ENCODE measurements at regions not wholly inside any gene's neighbourhood (a gene's known extent, or its start where the extent isn't known, plus 50 kb on each side); places are given as distances from the start of the nearest gene placed in this dataset.

GRCh38 chr2:225788571-225789094 lies 389.1 kb downstream of the NYAP2 start:
- Histone ChIP-seq H3K4me3 (ENCODE audit: low read length) (no peak overlapping the region), H3K36me3 (ENCODE audit: control insufficient read depth, insufficient read depth, low read length, severe bottlenecking) (no peaks in the 10 kb centered on the region), H3K27me3 (replicated peaks; ENCODE audit: control insufficient read depth, insufficient read depth, low read length) (no peaks in the 10 kb centered on the region), H3K9ac (ENCODE audit: low read length) (no peak overlapping the region), H3K4me1 (ENCODE audit: control insufficient read depth, insufficient read depth, low read length) (no peaks in the 10 kb centered on the region), H3K9me3 (ENCODE audit: control insufficient read depth, low read length) (no peaks in the 10 kb centered on the region)
- DNase-seq (ENCODE audit: low read depth), result no peak

- Histone ChIP-seq H3K4me3 (ENCODE audit: low read length) (no peak overlapping the region), H3K9ac (ENCODE audit: low read length) (no peak overlapping the region), H3K9me3 (ENCODE audit: control insufficient read depth, low read length) (no peaks in the 10 kb centered on the region), H3K36me3 (ENCODE audit: control insufficient read depth, insufficient read depth, low read length, severe bottlenecking) (no peaks in the 10 kb centered on the region), H3K27me3 (replicated peaks; ENCODE audit: control insufficient read depth, insufficient read depth, low read length) (no peaks in the 10 kb centered on the region), H3K4me1 (ENCODE audit: control insufficient read depth, insufficient read depth, low read length) (no peaks in the 10 kb centered on the region)
- no peak for DNase-seq (ENCODE audit: low read depth)
Observed at GRCh38 chr2:225787497-225787896, 388.0 kb downstream of the NYAP2 start.

- Histone ChIP-seq H3K36me3 (ENCODE audit: control insufficient read depth, insufficient read depth, low read length, severe bottlenecking) (no peaks in the 10 kb centered on the region), H3K9ac (ENCODE audit: low read length) (no peak overlapping the region), H3K4me3 (ENCODE audit: low read length) (no peak overlapping the region), H3K27me3 (replicated peaks; ENCODE audit: control insufficient read depth, insufficient read depth, low read length) (no peaks in the 10 kb centered on the region), H3K4me1 (ENCODE audit: control insufficient read depth, insufficient read depth, low read length) (peaks cover 12% of the 10 kb centered on the region), H3K9me3 (ENCODE audit: control insufficient read depth, low read length) (no peaks in the 10 kb centered on the region)
- DNase-seq (ENCODE audit: low read depth), result no peak
Observed at GRCh38 chr2:225781991-225782390, 382.5 kb downstream of the NYAP2 start.

GRCh38 chr2:225781145-225781544 lies 381.6 kb downstream of the NYAP2 start:
- Histone ChIP-seq H3K9ac (ENCODE audit: low read length) (no peak overlapping the region), H3K36me3 (ENCODE audit: control insufficient read depth, insufficient read depth, low read length, severe bottlenecking) (no peaks in the 10 kb centered on the region), H3K27me3 (replicated peaks; ENCODE audit: control insufficient read depth, insufficient read depth, low read length) (no peaks in the 10 kb centered on the region), H3K9me3 (ENCODE audit: control insufficient read depth, low read length) (no peaks in the 10 kb centered on the region), H3K4me1 (ENCODE audit: control insufficient read depth, insufficient read depth, low read length) (peaks cover 12% of the 10 kb centered on the region), H3K4me3 (ENCODE audit: low read length) (no peak overlapping the region)
- no peak for DNase-seq (ENCODE audit: low read depth)

GRCh38 chr2:225779829-225780228 lies 380.3 kb downstream of the NYAP2 start:
- H3K4me1 ChIP-seq (ENCODE audit: control insufficient read depth, insufficient read depth, low read length), result peaks cover 12% of the 10 kb centered on the region
- DNase-seq (ENCODE audit: low read depth), result peak; percentile 3
- H3K27me3 ChIP-seq (replicated peaks; ENCODE audit: control insufficient read depth, insufficient read depth, low read length), result no peaks in the 10 kb centered on the region
- no peaks in the 10 kb centered on the region for H3K36me3 ChIP-seq (ENCODE audit: control insufficient read depth, insufficient read depth, low read length, severe bottlenecking)
- H3K4me3 ChIP-seq (ENCODE audit: low read length), result no peak overlapping the region
- H3K9ac ChIP-seq (ENCODE audit: low read length), result no peak overlapping the region
- peaks cover 2% of the 10 kb centered on the region for H3K9me3 ChIP-seq (ENCODE audit: control insufficient read depth, low read length)

- H3K4me3 ChIP-seq (ENCODE audit: low read length), result no peak overlapping the region
- DNase-seq (ENCODE audit: low read depth), result no peak
- H3K36me3 ChIP-seq (ENCODE audit: control insufficient read depth, insufficient read depth, low read length, severe bottlenecking), result no peaks in the 10 kb centered on the region
- peaks cover 5% of the 10 kb centered on the region for H3K4me1 ChIP-seq (ENCODE audit: control insufficient read depth, insufficient read depth, low read length)
- no peaks in the 10 kb centered on the region for H3K27me3 ChIP-seq (replicated peaks; ENCODE audit: control insufficient read depth, insufficient read depth, low read length)
- H3K9me3 ChIP-seq (ENCODE audit: control insufficient read depth, low read length), result peaks cover 6% of the 10 kb centered on the region
- H3K9ac ChIP-seq (ENCODE audit: low read length), result no peak overlapping the region
Observed at GRCh38 chr2:225773148-225773547, 373.6 kb downstream of the NYAP2 start.

GRCh38 chr2:225771701-225772100 lies 372.2 kb downstream of the NYAP2 start:
- Histone ChIP-seq H3K27me3 (replicated peaks; ENCODE audit: control insufficient read depth, insufficient read depth, low read length) (no peaks in the 10 kb centered on the region), H3K9me3 (ENCODE audit: control insufficient read depth, low read length) (peaks cover 6% of the 10 kb centered on the region), H3K4me3 (ENCODE audit: low read length) (no peak overlapping the region), H3K9ac (ENCODE audit: low read length) (no peak overlapping the region), H3K4me1 (ENCODE audit: control insufficient read depth, insufficient read depth, low read length) (peaks cover 6% of the 10 kb centered on the region), H3K36me3 (ENCODE audit: control insufficient read depth, insufficient read depth, low read length, severe bottlenecking) (no peaks in the 10 kb centered on the region)
- DNase-seq (ENCODE audit: low read depth), result no peak

GRCh38 chr2:225768741-225769140 lies 369.2 kb downstream of the NYAP2 start:
- Histone ChIP-seq H3K9me3 (ENCODE audit: control insufficient read depth, low read length) (no peaks in the 10 kb centered on the region), H3K9ac (ENCODE audit: low read length) (no peak overlapping the region), H3K4me1 (ENCODE audit: control insufficient read depth, insufficient read depth, low read length) (peaks cover 23% of the 10 kb centered on the region), H3K36me3 (ENCODE audit: control insufficient read depth, insufficient read depth, low read length, severe bottlenecking) (no peaks in the 10 kb centered on the region), H3K4me3 (ENCODE audit: low read length) (no peak overlapping the region), H3K27me3 (replicated peaks; ENCODE audit: control insufficient read depth, insufficient read depth, low read length) (no peaks in the 10 kb centered on the region)
- DNase-seq (ENCODE audit: low read depth), result no peak

GRCh38 chr2:225766431-225766830 lies 366.9 kb downstream of the NYAP2 start:
- Histone ChIP-seq H3K4me3 (ENCODE audit: low read length) (peak overlapping the region; percentile 30), H3K4me1 (ENCODE audit: control insufficient read depth, insufficient read depth, low read length) (peaks cover 19% of the 10 kb centered on the region), H3K9ac (ENCODE audit: low read length) (no peak overlapping the region), H3K27me3 (replicated peaks; ENCODE audit: control insufficient read depth, insufficient read depth, low read length) (no peaks in the 10 kb centered on the region), H3K36me3 (ENCODE audit: control insufficient read depth, insufficient read depth, low read length, severe bottlenecking) (no peaks in the 10 kb centered on the region), H3K9me3 (ENCODE audit: control insufficient read depth, low read length) (no peaks in the 10 kb centered on the region)
- DNase-seq (ENCODE audit: low read depth), result peak; percentile 13

- peak; percentile 31 for DNase-seq (ENCODE audit: low read depth)
- Histone ChIP-seq H3K4me3 (ENCODE audit: low read length) (no peak overlapping the region), H3K4me1 (ENCODE audit: control insufficient read depth, insufficient read depth, low read length) (peaks cover 19% of the 10 kb centered on the region), H3K36me3 (ENCODE audit: control insufficient read depth, insufficient read depth, low read length, severe bottlenecking) (no peaks in the 10 kb centered on the region), H3K9ac (ENCODE audit: low read length) (no peak overlapping the region), H3K27me3 (replicated peaks; ENCODE audit: control insufficient read depth, insufficient read depth, low read length) (no peaks in the 10 kb centered on the region), H3K9me3 (ENCODE audit: control insufficient read depth, low read length) (no peaks in the 10 kb centered on the region)
Observed at GRCh38 chr2:225765820-225766219, 366.3 kb downstream of the NYAP2 start.

GRCh38 chr2:225764346-225764745 lies 364.8 kb downstream of the NYAP2 start:
- Histone ChIP-seq H3K4me3 (ENCODE audit: low read length) (no peak overlapping the region), H3K36me3 (ENCODE audit: control insufficient read depth, insufficient read depth, low read length, severe bottlenecking) (no peaks in the 10 kb centered on the region), H3K27me3 (replicated peaks; ENCODE audit: control insufficient read depth, insufficient read depth, low read length) (no peaks in the 10 kb centered on the region), H3K9ac (ENCODE audit: low read length) (no peak overlapping the region), H3K4me1 (ENCODE audit: control insufficient read depth, insufficient read depth, low read length) (peaks cover 19% of the 10 kb centered on the region), H3K9me3 (ENCODE audit: control insufficient read depth, low read length) (no peaks in the 10 kb centered on the region)
- peak; percentile 38 for DNase-seq (ENCODE audit: low read depth)

GRCh38 chr2:225763711-225764110 lies 364.2 kb downstream of the NYAP2 start:
- no peak overlapping the region for H3K9ac ChIP-seq (ENCODE audit: low read length)
- no peak for DNase-seq (ENCODE audit: low read depth)
- H3K4me3 ChIP-seq (ENCODE audit: low read length), result no peak overlapping the region
- H3K9me3 ChIP-seq (ENCODE audit: control insufficient read depth, low read length), result no peaks in the 10 kb centered on the region
- H3K36me3 ChIP-seq (ENCODE audit: control insufficient read depth, insufficient read depth, low read length, severe bottlenecking), result no peaks in the 10 kb centered on the region
- H3K27me3 ChIP-seq (replicated peaks; ENCODE audit: control insufficient read depth, insufficient read depth, low read length), result no peaks in the 10 kb centered on the region
- H3K4me1 ChIP-seq (ENCODE audit: control insufficient read depth, insufficient read depth, low read length), result peaks cover 19% of the 10 kb centered on the region
